RWPE2 (cell line): ENCODE measurements at regions not wholly inside any gene's neighbourhood (a gene's known extent, or its start where the extent isn't known, plus 50 kb on each side); places are given as distances from the start of the nearest gene placed in this dataset.

Source experiments
- ATAC-seq: fragments of 200-7000 bp; cut with Tn5 transposase; 3 replicates; pipeline ENCODE4 v1.9.1; 2021; ENCODE audit warnings: low read depth
- DNase-seq: peaks from one replicate; pipeline ENCODE4 v3.0.0-alpha.2; 2020; ENCODE audit warnings: low spot score
- H3K27ac ChIP-seq: fragments of 450-650 bp; 2 replicates; pipeline ENCODE4 v1.5.1; 2017; ENCODE audit warnings: mild to moderate bottlenecking; ENCODE audit not compliant: poor library complexity, severe bottlenecking
- H3K27me3 ChIP-seq: fragments of 250-450 bp; sonication (Bioruptor Pico); 2 replicates; pipeline ENCODE4 v1.5.1; 2021; ENCODE audit warnings: mild to moderate bottlenecking, moderate library complexity; ENCODE audit not compliant: insufficient read depth, poor library complexity, severe bottlenecking
- H3K36me3 ChIP-seq: fragments of 250-450 bp; sonication (Bioruptor Pico); 2 replicates; pipeline ENCODE4 v1.5.1; 2020; ENCODE audit warnings: low read depth, mild to moderate bottlenecking, moderate library complexity
- H3K4me1 ChIP-seq: fragments of 250-450 bp; sonication (Bioruptor Pico); 2 replicates; pipeline ENCODE4 v1.5.1; 2021; ENCODE audit warnings: mild to moderate bottlenecking, moderate library complexity; ENCODE audit not compliant: insufficient read depth, poor library complexity, severe bottlenecking
- H3K4me3 ChIP-seq: fragments of 250-450 bp; sonication (Bioruptor Pico); 2 replicates; pipeline ENCODE4 v1.5.1; 2021; ENCODE audit warnings: mild to moderate bottlenecking, moderate library complexity; ENCODE audit not compliant: severe bottlenecking
- H3K9me3 ChIP-seq: fragments of 250-450 bp; sonication (Bioruptor Pico); 2 replicates; pipeline ENCODE4 v1.5.1; 2021; ENCODE audit warnings: mild to moderate bottlenecking, moderate library complexity; ENCODE audit not compliant: severe bottlenecking
- TF ChIP-seq, protein P1 (sequence below): fragments of 450-650 bp; IDR thresholded peaks from one replicate; pipeline ENCODE4 v1.5.1; 2017; ENCODE audit warnings: mild to moderate bottlenecking, moderate library complexity; ENCODE audit not compliant: poor library complexity, severe bottlenecking

DNA sequence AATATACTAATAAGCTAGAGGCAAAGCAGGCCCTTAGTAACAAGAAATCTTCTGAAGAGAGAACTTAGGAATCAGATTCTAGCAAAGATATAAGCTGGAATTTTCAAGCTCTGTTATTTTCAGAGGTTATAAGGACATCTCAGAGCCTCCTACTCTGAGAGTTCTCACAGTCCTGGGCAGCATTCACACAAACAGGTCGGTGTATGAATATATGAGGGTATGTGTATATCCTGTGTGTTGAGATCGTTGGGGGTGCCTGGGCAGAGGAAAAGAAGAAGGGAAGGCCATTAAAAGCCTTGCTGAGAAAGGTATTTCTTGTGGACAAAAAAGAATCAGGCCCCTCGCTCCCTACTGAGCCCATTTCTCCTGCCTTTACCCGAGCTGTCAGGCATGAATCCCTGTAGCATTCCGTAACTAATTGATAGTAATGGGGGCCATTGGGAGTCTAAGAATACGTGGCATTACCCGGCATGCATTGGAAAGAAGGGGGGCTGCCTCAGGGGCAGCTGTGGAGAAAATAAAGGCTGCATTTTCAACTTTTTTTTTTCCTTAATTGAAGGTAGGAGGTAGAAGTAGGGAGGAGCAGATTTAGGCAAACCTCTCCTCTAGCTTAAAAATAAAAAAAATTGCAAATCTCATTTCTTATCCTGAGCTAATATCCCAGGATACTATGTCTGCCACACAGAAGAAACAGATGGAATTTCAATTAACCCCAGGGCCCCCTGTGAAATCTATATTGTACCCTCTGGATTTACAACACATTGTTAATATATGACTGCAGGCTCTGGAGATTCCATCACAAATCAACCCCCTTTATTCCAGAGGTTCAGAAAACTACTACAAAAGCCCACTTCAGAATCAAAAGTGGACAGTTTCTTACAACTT, 103.8 kb downstream of the GTPBP8 start:
- Histone ChIP-seq H3K36me3 (no peaks in the 10 kb centered on the region), H3K4me3 (no peak overlapping the region), H3K27ac (no peak overlapping the region), H3K27me3 (no peaks in the 10 kb centered on the region), H3K4me1 (peaks cover 24% of the 10 kb centered on the region), H3K9me3 (no peaks in the 10 kb centered on the region)
- no peak for DNase-seq
- no peak for ATAC-seq
- TF ChIP-seq, protein P1, sequence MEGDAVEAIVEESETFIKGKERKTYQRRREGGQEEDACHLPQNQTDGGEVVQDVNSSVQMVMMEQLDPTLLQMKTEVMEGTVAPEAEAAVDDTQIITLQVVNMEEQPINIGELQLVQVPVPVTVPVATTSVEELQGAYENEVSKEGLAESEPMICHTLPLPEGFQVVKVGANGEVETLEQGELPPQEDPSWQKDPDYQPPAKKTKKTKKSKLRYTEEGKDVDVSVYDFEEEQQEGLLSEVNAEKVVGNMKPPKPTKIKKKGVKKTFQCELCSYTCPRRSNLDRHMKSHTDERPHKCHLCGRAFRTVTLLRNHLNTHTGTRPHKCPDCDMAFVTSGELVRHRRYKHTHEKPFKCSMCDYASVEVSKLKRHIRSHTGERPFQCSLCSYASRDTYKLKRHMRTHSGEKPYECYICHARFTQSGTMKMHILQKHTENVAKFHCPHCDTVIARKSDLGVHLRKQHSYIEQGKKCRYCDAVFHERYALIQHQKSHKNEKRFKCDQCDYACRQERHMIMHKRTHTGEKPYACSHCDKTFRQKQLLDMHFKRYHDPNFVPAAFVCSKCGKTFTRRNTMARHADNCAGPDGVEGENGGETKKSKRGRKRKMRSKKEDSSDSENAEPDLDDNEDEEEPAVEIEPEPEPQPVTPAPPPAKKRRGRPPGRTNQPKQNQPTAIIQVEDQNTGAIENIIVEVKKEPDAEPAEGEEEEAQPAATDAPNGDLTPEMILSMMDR, result no peak

DNA sequence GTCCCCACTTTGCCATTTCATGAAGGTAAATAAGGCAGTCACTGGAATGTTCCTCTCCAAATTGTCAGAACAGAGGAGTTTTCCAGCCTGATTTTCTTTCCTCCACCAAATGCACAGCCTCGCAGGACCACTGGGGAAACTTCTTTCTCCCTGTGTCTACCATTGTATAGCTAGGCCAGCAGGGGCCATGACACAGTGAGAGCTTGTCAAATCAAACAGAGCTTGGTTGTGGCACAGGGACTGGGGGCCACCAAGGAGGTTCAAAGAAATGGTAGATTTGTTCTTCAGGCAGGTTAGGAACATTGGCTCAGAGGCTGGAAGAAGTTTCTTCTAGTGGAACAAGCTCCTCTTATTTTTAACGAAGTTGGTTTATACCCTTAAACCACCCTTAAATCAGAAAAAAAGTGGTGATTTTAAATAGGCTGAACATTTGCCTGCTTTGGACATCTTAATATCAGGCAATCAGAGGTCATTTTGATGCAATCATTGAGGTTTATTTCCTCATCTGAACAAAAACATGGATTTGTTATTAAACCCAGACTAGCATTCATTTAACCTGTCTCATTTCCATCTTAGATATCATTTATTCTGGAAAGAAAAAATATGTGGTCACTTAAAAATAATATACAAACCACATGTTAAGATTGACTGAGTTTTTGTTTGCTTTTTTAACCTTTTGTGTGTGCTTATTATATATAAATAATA, 105.6 kb downstream of the GTPBP8 start:
- no peaks in the 10 kb centered on the region for H3K27me3 ChIP-seq
- no peaks in the 10 kb centered on the region for H3K36me3 ChIP-seq
- DNase-seq (no peak), ATAC-seq (no peak)
- no peaks in the 10 kb centered on the region for H3K9me3 ChIP-seq
- TF ChIP-seq, protein P1, result no peak
- H3K27ac ChIP-seq, result no peak overlapping the region
- peaks cover 24% of the 10 kb centered on the region for H3K4me1 ChIP-seq
- no peak overlapping the region for H3K4me3 ChIP-seq

DNA sequence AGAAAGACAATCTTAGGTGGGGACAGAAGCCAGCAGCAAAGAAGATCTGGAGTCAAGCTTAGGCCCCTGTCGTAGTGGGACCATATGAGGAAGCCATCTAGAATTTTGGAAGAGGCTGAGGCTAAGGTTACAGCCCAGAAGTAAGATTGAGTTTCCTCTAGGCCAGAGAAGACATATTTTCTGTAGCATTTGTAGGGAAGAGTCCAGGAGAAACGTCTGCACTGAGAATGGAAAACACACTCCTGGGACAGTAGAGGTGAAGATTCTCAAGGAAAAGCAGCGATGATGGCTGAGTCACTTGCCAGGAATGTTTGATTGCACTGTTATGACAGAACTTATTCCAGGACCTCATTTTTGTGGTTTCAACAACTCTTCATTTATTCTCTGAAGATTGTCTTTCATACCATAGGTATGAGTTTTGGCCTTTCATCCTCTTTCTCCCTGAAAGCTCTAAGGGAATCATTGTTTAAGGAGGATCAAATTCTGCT, 107.2 kb downstream of the GTPBP8 start:
- no peaks in the 10 kb centered on the region for H3K36me3 ChIP-seq
- H3K4me3 ChIP-seq, result no peak overlapping the region
- peaks cover 24% of the 10 kb centered on the region for H3K4me1 ChIP-seq
- H3K27ac ChIP-seq, result peak overlapping the region; percentile 58
- DNase-seq (no peak), ATAC-seq (peak; percentile 99)
- TF ChIP-seq, protein P1, result no peak
- no peaks in the 10 kb centered on the region for H3K9me3 ChIP-seq
- H3K27me3 ChIP-seq, result no peaks in the 10 kb centered on the region

DNA sequence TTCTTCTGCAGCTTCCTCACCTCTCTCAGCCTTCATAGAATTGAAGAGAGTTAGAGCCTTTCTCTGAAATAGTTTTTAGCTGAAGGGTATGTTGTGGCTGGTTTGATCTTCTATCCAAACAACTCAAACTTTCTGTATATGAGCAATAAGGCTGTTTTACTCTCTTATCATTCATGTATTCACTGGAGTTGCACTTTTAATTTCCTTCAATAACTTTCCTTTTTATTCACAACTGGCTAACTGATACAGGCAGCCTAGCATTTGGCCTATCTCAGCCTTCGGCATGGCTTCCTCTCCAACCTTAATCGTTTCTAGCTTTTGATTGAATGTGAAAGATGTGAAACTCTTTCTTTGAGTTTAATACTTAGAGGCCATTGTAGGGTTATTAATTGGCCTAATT, 109.3 kb downstream of the GTPBP8 start:
- DNase-seq (no peak), ATAC-seq (no peak)
- no peaks in the 10 kb centered on the region for H3K36me3 ChIP-seq
- H3K4me3 ChIP-seq, result no peak overlapping the region
- no peaks in the 10 kb centered on the region for H3K9me3 ChIP-seq
- no peak overlapping the region for H3K27ac ChIP-seq
- TF ChIP-seq, protein P1, result no peak
- H3K4me1 ChIP-seq, result peaks cover 24% of the 10 kb centered on the region
- H3K27me3 ChIP-seq, result no peaks in the 10 kb centered on the region
